ENCODE measurements at regions not wholly inside any gene's neighbourhood (a gene's known extent, or its start where the extent isn't known, plus 50 kb on each side); places are given as distances from the start of the nearest gene placed in this dataset.
A peak's percentile ranks its signal among the peaks of the same experiment; 100 is the strongest.
"Not testable (repeated sequence)": the region's sequence is repeated elsewhere in the genome, so short reads cannot be mapped to it uniquely, and the experiment has no call there.

GRCh38 chr12:9454021-9454420 lies 153.7 kb downstream of the KLRB1 start:
- H2BK12ac ChIP-seq (ENCODE audit: insufficient read length, low read depth, low read length); H3K79me1 ChIP-seq (ENCODE audit: insufficient read depth, low read depth, low read length, poor library complexity, severe bottlenecking); DNase-seq; H2BK120ac ChIP-seq (ENCODE audit: low read depth, low read length, poor library complexity, severe bottlenecking); H4K20me1 ChIP-seq (ENCODE audit: control insufficient read depth, insufficient read depth, insufficient read length); H3T11ph ChIP-seq (ENCODE audit: low read length); H3K4me1 ChIP-seq (ENCODE audit: insufficient read depth, low read length); H4K8ac ChIP-seq (replicated peaks; ENCODE audit: insufficient read length, low read depth, low read length); H3K79me2 ChIP-seq (ENCODE audit: insufficient read depth, low read length); H3K27ac Mint-ChIP-seq; H3K27me3 ChIP-seq (ENCODE audit: insufficient read depth, low read length); H3K27ac ChIP-seq (ENCODE audit: insufficient read length, low read depth, low read length); H3K9ac ChIP-seq (ENCODE audit: extremely low read depth, insufficient read length, low read length); H3K18ac ChIP-seq (ENCODE audit: insufficient read length, low read depth, low read length); H3K36me3 Mint-ChIP-seq (ENCODE audit: insufficient read depth in 1 of 3, low read depth in 3 of 3); H3K56ac ChIP-seq (ENCODE audit: insufficient read length, low read depth, low read length); H2AFZ ChIP-seq (ENCODE audit: low read length); H4K91ac ChIP-seq (ENCODE audit: insufficient read length, low read depth, low read length); H2BK15ac ChIP-seq (ENCODE audit: low read depth, low read length); H3K4me3 Mint-ChIP-seq; H2BK5ac ChIP-seq (ENCODE audit: insufficient read length, low read length); H3K9me3 ChIP-seq (ENCODE audit: control insufficient read depth, low read depth, low read length); H2BK20ac ChIP-seq (ENCODE audit: low read depth, low read length, poor library complexity, severe bottlenecking); H3K14ac ChIP-seq (ENCODE audit: insufficient read depth, low read length); H3K23me2 ChIP-seq (ENCODE audit: insufficient read length, low read depth, low read length, poor library complexity, severe bottlenecking); H4K5ac ChIP-seq (ENCODE audit: insufficient read length, low read depth, low read length); H2AK5ac ChIP-seq (ENCODE audit: insufficient read length, low read length); H3K4me1 Mint-ChIP-seq; H3K27me3 Mint-ChIP-seq (ENCODE audit: low read depth); H3K4me2 ChIP-seq (ENCODE audit: insufficient read depth, insufficient read length, low read length); H3K4ac ChIP-seq (ENCODE audit: low read depth, low read length); H3K9me3 Mint-ChIP-seq; H3K23ac ChIP-seq (ENCODE audit: insufficient read length, low read depth, low read length): not testable (repeated sequence)
- no CpG with 5 or more reads among the region's 2 CpGs for WGBS (ENCODE audit: extremely low coverage, insufficient read length, low lambda C conversion rate)

- not testable (repeated sequence) for H3K56ac ChIP-seq (ENCODE audit: insufficient read length, low read depth, low read length); H2AK5ac ChIP-seq (ENCODE audit: insufficient read length, low read length)
- peaks cover 10 to 13% of the 10 kb centered on the region in 2 experiments for H3K4me1 Mint-ChIP-seq
Observed at GRCh38 chr12:9450127-9450567, 157.6 kb downstream of the KLRB1 start.

More at GRCh38 chr12:9450127-9450567, 157.6 kb downstream of the KLRB1 start:
- H4K5ac ChIP-seq (ENCODE audit: insufficient read length, low read depth, low read length); H3K4ac ChIP-seq (ENCODE audit: low read depth, low read length); H3K27ac Mint-ChIP-seq; H4K91ac ChIP-seq (ENCODE audit: insufficient read length, low read depth, low read length); H4K20me1 ChIP-seq (ENCODE audit: control insufficient read depth, insufficient read depth, insufficient read length); H2BK20ac ChIP-seq (ENCODE audit: low read depth, low read length, poor library complexity, severe bottlenecking); H3K4me3 Mint-ChIP-seq; H2AFZ ChIP-seq (ENCODE audit: low read length); H3K18ac ChIP-seq (ENCODE audit: insufficient read length, low read depth, low read length); H2BK120ac ChIP-seq (ENCODE audit: low read depth, low read length, poor library complexity, severe bottlenecking); H3K27me3 ChIP-seq (ENCODE audit: insufficient read depth, low read length); H3K4me1 ChIP-seq (ENCODE audit: insufficient read depth, low read length); H3K14ac ChIP-seq (ENCODE audit: insufficient read depth, low read length); H2BK12ac ChIP-seq (ENCODE audit: insufficient read length, low read depth, low read length); H3K23me2 ChIP-seq (ENCODE audit: insufficient read length, low read depth, low read length, poor library complexity, severe bottlenecking); H2BK5ac ChIP-seq (ENCODE audit: insufficient read length, low read length); H3K27ac ChIP-seq (ENCODE audit: insufficient read length, low read depth, low read length); H3K9me3 Mint-ChIP-seq; H3K27me3 Mint-ChIP-seq (ENCODE audit: low read depth); H2BK15ac ChIP-seq (ENCODE audit: low read depth, low read length); H3K4me2 ChIP-seq (ENCODE audit: insufficient read depth, insufficient read length, low read length); H3T11ph ChIP-seq (ENCODE audit: low read length); H3K79me1 ChIP-seq (ENCODE audit: insufficient read depth, low read depth, low read length, poor library complexity, severe bottlenecking); H4K8ac ChIP-seq (replicated peaks; ENCODE audit: insufficient read length, low read depth, low read length); H3K36me3 Mint-ChIP-seq (ENCODE audit: insufficient read depth in 1 of 3, low read depth in 3 of 3); H3K9ac ChIP-seq (ENCODE audit: extremely low read depth, insufficient read length, low read length); H3K79me2 ChIP-seq (ENCODE audit: insufficient read depth, low read length); H3K23ac ChIP-seq (ENCODE audit: insufficient read length, low read depth, low read length); H3K9me3 ChIP-seq (ENCODE audit: control insufficient read depth, low read depth, low read length): not testable (repeated sequence)
- DNase-seq, result peak; percentile 42
- no CpG with 5 or more reads among the region's 20 CpGs for WGBS (ENCODE audit: extremely low coverage, insufficient read length, low lambda C conversion rate)

Data from H9 (cell line).